Central memory CD8-positive, alpha-beta T cell (primary cell): ENCODE measurements at regions not wholly inside any gene's neighbourhood (a gene's known extent, or its start where the extent isn't known, plus 50 kb on each side); places are given as distances from the start of the nearest gene placed in this dataset.
"Not testable (repeated sequence)": the region's sequence is repeated elsewhere in the genome, so short reads cannot be mapped to it uniquely, and the experiment has no call there.

Source experiments
- ATAC-seq: fragments of 150-1000 bp; cut with Tn5 transposase; replicated peaks from 2 replicates; pipeline ENCODE4 v1.10.0; 2022; ENCODE audit warnings: mild to moderate bottlenecking, moderate FRiP score, moderate number of reproducible peaks; ENCODE audit not compliant: poor library complexity, severe bottlenecking; ENCODE audit errors: extremely low read depth
- DNase-seq, 2 donors: peaks; one replicate each; pipeline ENCODE4 v3.0.0; 2021; ENCODE audit warnings: low spot score in 2 of 2
- H3K27ac Mint-ChIP-seq: one replicate; pipeline ENCODE4 v1.8.0; 2022; ENCODE audit warnings: low read depth, mild to moderate bottlenecking, moderate library complexity, mixed read lengths
- H3K27me3 Mint-ChIP-seq: one replicate; pipeline ENCODE4 v1.8.0; 2022; ENCODE audit warnings: mixed read lengths
- H3K36me3 Mint-ChIP-seq: one replicate; pipeline ENCODE4 v1.8.0; 2022; ENCODE audit warnings: mild to moderate bottlenecking, moderate library complexity, mixed read lengths; ENCODE audit not compliant: insufficient read depth
- H3K4me1 Mint-ChIP-seq: one replicate; pipeline ENCODE4 v1.8.0; 2022; ENCODE audit warnings: mixed read lengths
- H3K4me3 Mint-ChIP-seq: one replicate; pipeline ENCODE4 v1.8.0; 2022; ENCODE audit warnings: mild to moderate bottlenecking, moderate library complexity, mixed read lengths
- H3K9me3 Mint-ChIP-seq: one replicate; pipeline ENCODE4 v1.8.0; 2022; ENCODE audit warnings: mixed read lengths

- peaks cover 16% of the 10 kb centered on the region for H3K9me3 Mint-ChIP-seq
Observed at GRCh38 chr2:185663811-185664210, 74.8 kb upstream of the FSIP2 start.

GRCh38 chr2:185664384-185664783 is 74.2 kb upstream of the FSIP2 start:
- Mint-ChIP-seq H3K4me3 (no peak overlapping the region), H3K4me1 (no peaks in the 10 kb centered on the region), H3K36me3 (no peaks in the 10 kb centered on the region), H3K27me3 (no peaks in the 10 kb centered on the region), H3K27ac (no peak overlapping the region), H3K9me3 (peaks cover 18% of the 10 kb centered on the region)
- ATAC-seq (no peak), DNase-seq (no peak)

More at GRCh38 chr2:185663811-185664210, 74.8 kb upstream of the FSIP2 start:
- Mint-ChIP-seq H3K27me3 (no peaks in the 10 kb centered on the region), H3K27ac (no peak overlapping the region), H3K36me3 (no peaks in the 10 kb centered on the region), H3K4me3 (no peak overlapping the region), H3K4me1 (no peaks in the 10 kb centered on the region)
- DNase-seq (no peak), ATAC-seq (no peak)

GRCh38 chr2:185665251-185665814 is 73.3 kb upstream of the FSIP2 start:
- H3K27ac Mint-ChIP-seq, result no peak overlapping the region
- no peak for ATAC-seq
- DNase-seq, result no peak
- H3K27me3 Mint-ChIP-seq, result no peaks in the 10 kb centered on the region
- H3K4me1 Mint-ChIP-seq, result no peaks in the 10 kb centered on the region
- no peaks in the 10 kb centered on the region for H3K36me3 Mint-ChIP-seq
- no peak overlapping the region for H3K4me3 Mint-ChIP-seq
- H3K9me3 Mint-ChIP-seq, result peaks cover 22% of the 10 kb centered on the region

- H3K4me3 Mint-ChIP-seq, result no peak overlapping the region
- no peaks in the 10 kb centered on the region for H3K36me3 Mint-ChIP-seq
- no peaks in the 10 kb centered on the region for H3K27me3 Mint-ChIP-seq
- no peak overlapping the region for H3K27ac Mint-ChIP-seq
- no peak for ATAC-seq
- H3K4me1 Mint-ChIP-seq, result no peaks in the 10 kb centered on the region
- peaks cover 33% of the 10 kb centered on the region for H3K9me3 Mint-ChIP-seq
- DNase-seq, result no peak
Observed at GRCh38 chr2:185667452-185667851, 71.2 kb upstream of the FSIP2 start.

GRCh38 chr2:185668710-185669109 is 69.9 kb upstream of the FSIP2 start:
- ATAC-seq (no peak), DNase-seq (no peak)
- Mint-ChIP-seq H3K27ac (no peak overlapping the region), H3K9me3 (peaks cover 35% of the 10 kb centered on the region), H3K36me3 (no peaks in the 10 kb centered on the region), H3K4me1 (no peaks in the 10 kb centered on the region), H3K4me3 (no peak overlapping the region), H3K27me3 (no peaks in the 10 kb centered on the region)

GRCh38 chr2:185674232-185674631 is 64.4 kb upstream of the FSIP2 start:
- H3K9me3 Mint-ChIP-seq, result peaks cover 18% of the 10 kb centered on the region
- no peak overlapping the region for H3K27ac Mint-ChIP-seq
- H3K4me3 Mint-ChIP-seq, result no peak overlapping the region
- no peaks in the 10 kb centered on the region for H3K27me3 Mint-ChIP-seq
- DNase-seq (no peak), ATAC-seq (no peak)
- H3K36me3 Mint-ChIP-seq, result no peaks in the 10 kb centered on the region
- no peaks in the 10 kb centered on the region for H3K4me1 Mint-ChIP-seq

- no peaks in the 10 kb centered on the region for H3K36me3 Mint-ChIP-seq
- DNase-seq, result no peak
- no peaks in the 10 kb centered on the region for H3K27me3 Mint-ChIP-seq
- peaks cover 13% of the 10 kb centered on the region for H3K9me3 Mint-ChIP-seq
- ATAC-seq, result no peak
- no peak overlapping the region for H3K4me3 Mint-ChIP-seq
- no peaks in the 10 kb centered on the region for H3K4me1 Mint-ChIP-seq
- no peak overlapping the region for H3K27ac Mint-ChIP-seq
Observed at GRCh38 chr2:185676316-185676715, 62.3 kb upstream of the FSIP2 start.

GRCh38 chr2:185687001-185687400 is 51.6 kb upstream of the FSIP2 start:
- not testable (repeated sequence) for ATAC-seq, DNase-seq, H3K4me3 Mint-ChIP-seq, H3K27ac Mint-ChIP-seq, H3K27me3 Mint-ChIP-seq, H3K36me3 Mint-ChIP-seq, H3K4me1 Mint-ChIP-seq
- H3K9me3 Mint-ChIP-seq, result peaks cover 39% of the 10 kb centered on the region

GRCh38 chr2:185687967-185688366 is 50.6 kb upstream of the FSIP2 start:
- Mint-ChIP-seq H3K27me3 (no peaks in the 10 kb centered on the region), H3K9me3 (peaks cover 44% of the 10 kb centered on the region), H3K27ac (no peak overlapping the region), H3K4me3 (no peak overlapping the region), H3K4me1 (no peaks in the 10 kb centered on the region), H3K36me3 (no peaks in the 10 kb centered on the region)
- DNase-seq (no peak), ATAC-seq (no peak)
